ENCODE measurements at regions not wholly inside any gene's neighbourhood (a gene's known extent, or its start where the extent isn't known, plus 50 kb on each side); places are given as distances from the start of the nearest gene placed in this dataset.

DNA sequence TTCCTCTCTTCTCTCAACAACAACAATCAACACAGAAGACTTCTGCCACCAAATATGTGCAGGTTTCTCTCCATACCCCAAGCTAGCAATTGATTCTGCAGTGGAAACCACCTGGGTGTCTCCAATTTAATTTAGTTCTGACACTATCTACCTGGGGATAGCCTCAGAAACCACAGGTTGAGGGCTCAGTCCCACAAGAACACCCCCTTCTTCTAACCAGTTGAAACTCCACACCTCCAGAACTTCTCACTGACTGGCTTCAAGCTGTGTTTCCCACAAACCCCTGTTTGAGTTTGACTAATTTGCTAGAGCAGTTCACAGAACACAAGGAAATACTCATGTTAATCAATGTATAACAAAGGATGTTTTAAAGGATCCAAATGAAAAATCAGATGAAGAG is 52.5 kb upstream of the SPTLC3 start:
- TF ChIP-seq, protein P1, sequence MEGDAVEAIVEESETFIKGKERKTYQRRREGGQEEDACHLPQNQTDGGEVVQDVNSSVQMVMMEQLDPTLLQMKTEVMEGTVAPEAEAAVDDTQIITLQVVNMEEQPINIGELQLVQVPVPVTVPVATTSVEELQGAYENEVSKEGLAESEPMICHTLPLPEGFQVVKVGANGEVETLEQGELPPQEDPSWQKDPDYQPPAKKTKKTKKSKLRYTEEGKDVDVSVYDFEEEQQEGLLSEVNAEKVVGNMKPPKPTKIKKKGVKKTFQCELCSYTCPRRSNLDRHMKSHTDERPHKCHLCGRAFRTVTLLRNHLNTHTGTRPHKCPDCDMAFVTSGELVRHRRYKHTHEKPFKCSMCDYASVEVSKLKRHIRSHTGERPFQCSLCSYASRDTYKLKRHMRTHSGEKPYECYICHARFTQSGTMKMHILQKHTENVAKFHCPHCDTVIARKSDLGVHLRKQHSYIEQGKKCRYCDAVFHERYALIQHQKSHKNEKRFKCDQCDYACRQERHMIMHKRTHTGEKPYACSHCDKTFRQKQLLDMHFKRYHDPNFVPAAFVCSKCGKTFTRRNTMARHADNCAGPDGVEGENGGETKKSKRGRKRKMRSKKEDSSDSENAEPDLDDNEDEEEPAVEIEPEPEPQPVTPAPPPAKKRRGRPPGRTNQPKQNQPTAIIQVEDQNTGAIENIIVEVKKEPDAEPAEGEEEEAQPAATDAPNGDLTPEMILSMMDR (IDR thresholded peaks at IDR 0.05; ENCODE audit: borderline replicate concordance, extremely low read depth, low read length, poor library complexity, severe bottlenecking), result no peak
- no peak for TF ChIP-seq EZH2 (IDR thresholded peaks at IDR 0.05; ENCODE audit: borderline replicate concordance, low read depth, low read length, severe bottlenecking)
